C4-2B (cell line): ENCODE measurements at regions not wholly inside any gene's neighbourhood (a gene's known extent, or its start where the extent isn't known, plus 50 kb on each side); places are given as distances from the start of the nearest gene placed in this dataset.

ENCODE experiments used
- ZFX ChIP-seq: fragments of 450-650 bp; IDR thresholded peaks from 2 replicates; pipeline ENCODE4 v1.6.1; 2017
- TF ChIP-seq, protein P1 (sequence below): fragments of 450-650 bp; conservative IDR thresholded peaks from 2 replicates; pipeline ENCODE4 v1.5.1; 2017; ENCODE audit warnings: mild to moderate bottlenecking

DNA sequence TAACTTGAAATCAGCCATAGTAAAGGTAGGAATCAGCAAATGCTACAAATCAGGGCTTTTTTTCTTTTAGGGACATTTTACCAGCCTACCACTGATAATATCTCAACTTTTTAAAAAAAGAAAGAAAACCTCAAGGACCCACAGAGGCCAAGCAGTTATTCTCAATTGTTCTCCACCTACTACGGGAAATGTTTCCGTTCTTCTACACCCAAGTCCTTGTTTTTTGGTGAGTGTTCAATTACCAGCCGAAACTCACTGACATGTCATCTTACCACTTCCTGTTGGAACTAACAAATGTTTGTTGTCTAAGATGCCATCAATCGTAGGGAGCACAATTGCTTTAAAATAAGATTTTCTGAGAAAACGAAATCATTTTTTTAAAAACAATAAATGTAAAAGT, 50.2 kb upstream of the CDK1 start:
- TF ChIP-seq, protein P1, sequence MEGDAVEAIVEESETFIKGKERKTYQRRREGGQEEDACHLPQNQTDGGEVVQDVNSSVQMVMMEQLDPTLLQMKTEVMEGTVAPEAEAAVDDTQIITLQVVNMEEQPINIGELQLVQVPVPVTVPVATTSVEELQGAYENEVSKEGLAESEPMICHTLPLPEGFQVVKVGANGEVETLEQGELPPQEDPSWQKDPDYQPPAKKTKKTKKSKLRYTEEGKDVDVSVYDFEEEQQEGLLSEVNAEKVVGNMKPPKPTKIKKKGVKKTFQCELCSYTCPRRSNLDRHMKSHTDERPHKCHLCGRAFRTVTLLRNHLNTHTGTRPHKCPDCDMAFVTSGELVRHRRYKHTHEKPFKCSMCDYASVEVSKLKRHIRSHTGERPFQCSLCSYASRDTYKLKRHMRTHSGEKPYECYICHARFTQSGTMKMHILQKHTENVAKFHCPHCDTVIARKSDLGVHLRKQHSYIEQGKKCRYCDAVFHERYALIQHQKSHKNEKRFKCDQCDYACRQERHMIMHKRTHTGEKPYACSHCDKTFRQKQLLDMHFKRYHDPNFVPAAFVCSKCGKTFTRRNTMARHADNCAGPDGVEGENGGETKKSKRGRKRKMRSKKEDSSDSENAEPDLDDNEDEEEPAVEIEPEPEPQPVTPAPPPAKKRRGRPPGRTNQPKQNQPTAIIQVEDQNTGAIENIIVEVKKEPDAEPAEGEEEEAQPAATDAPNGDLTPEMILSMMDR, result no peak
- no peak for TF ChIP-seq ZFX
